Nephron (organoid): ENCODE measurements at regions not wholly inside any gene's neighbourhood (a gene's known extent, or its start where the extent isn't known, plus 50 kb on each side); places are given as distances from the start of the nearest gene placed in this dataset.
A peak's percentile ranks its signal among the peaks of the same experiment; 100 is the strongest.

Experiments used
- H3K27ac Mint-ChIP-seq, 3 experiments: 2 replicates each; pipeline ENCODE4 v1.8.0; 2020; ENCODE audit warnings: mixed read lengths in 3 of 3, mild to moderate bottlenecking in 2 of 3, moderate library complexity in 1 of 3
- H3K27me3 Mint-ChIP-seq: 2 replicates; pipeline ENCODE4 v1.8.0; 2021; ENCODE audit warnings: low read depth, mild to moderate bottlenecking, moderate library complexity, mixed read lengths
- H3K36me3 Mint-ChIP-seq: 2 replicates; pipeline ENCODE4 v1.8.0; 2020; ENCODE audit warnings: low read depth, mixed read lengths
- H3K4me1 Mint-ChIP-seq: 2 replicates; pipeline ENCODE4 v1.8.0; 2020; ENCODE audit warnings: mixed read lengths
- H3K4me3 Mint-ChIP-seq, 3 experiments: 2 replicates each; pipeline ENCODE4 v1.8.0; 2020; ENCODE audit warnings: mild to moderate bottlenecking in 3 of 3, mixed read lengths in 3 of 3, moderate library complexity in 2 of 3
- H3K9me3 Mint-ChIP-seq: 2 replicates; pipeline ENCODE4 v1.8.0; 2020; ENCODE audit warnings: mixed read lengths
- CTCF ChIP-seq, 3 experiments: fragments of 200-600 bp; sonication (generic); IDR thresholded peaks; one replicate each; pipeline ENCODE4 v1.5.0; 2021; ENCODE audit warnings: antibody characterized with exemption in 3 of 3; ENCODE audit not compliant: unreplicated experiment in 3 of 3

- Mint-ChIP-seq H3K4me1 (peaks cover 15% of the 10 kb centered on the region), H3K9me3 (no peaks in the 10 kb centered on the region), H3K36me3 (no peaks in the 10 kb centered on the region), H3K27ac (no peak overlapping the region), H3K27me3 (no peaks in the 10 kb centered on the region), H3K4me3 (no peak overlapping the region)
- TF ChIP-seq CTCF (IDR thresholded peaks at IDR 0.05; ENCODE audit: unreplicated experiment in 3 of 3): no peak
These were observed 706.3 kb downstream of the ADGRL2 start for GRCh38 chr1:82507011-82507410.

- no peaks in the 10 kb centered on the region for H3K36me3 Mint-ChIP-seq
- H3K27ac Mint-ChIP-seq: peak overlapping the region; percentile 12 to 37 (median 15)
- H3K27me3 Mint-ChIP-seq: no peaks in the 10 kb centered on the region
- H3K9me3 Mint-ChIP-seq: no peaks in the 10 kb centered on the region
- no peak overlapping the region for H3K4me3 Mint-ChIP-seq
- H3K4me1 Mint-ChIP-seq: peaks cover 15% of the 10 kb centered on the region
- no peak for TF ChIP-seq CTCF (IDR thresholded peaks at IDR 0.05; ENCODE audit: unreplicated experiment in 3 of 3)
These were observed 703.1 kb downstream of the ADGRL2 start for GRCh38 chr1:82503822-82504221.

- Mint-ChIP-seq H3K9me3 (peaks cover 33% of the 10 kb centered on the region), H3K4me3 (no peak overlapping the region), H3K36me3 (peaks cover 16% of the 10 kb centered on the region), H3K27me3 (no peaks in the 10 kb centered on the region), H3K4me1 (peaks cover 11% of the 10 kb centered on the region), H3K27ac (no peak overlapping the region)
- no peak for TF ChIP-seq CTCF (IDR thresholded peaks at IDR 0.05; ENCODE audit: unreplicated experiment in 3 of 3)
These were observed 698.3 kb downstream of the ADGRL2 start for GRCh38 chr1:82499022-82499421.

DNA sequence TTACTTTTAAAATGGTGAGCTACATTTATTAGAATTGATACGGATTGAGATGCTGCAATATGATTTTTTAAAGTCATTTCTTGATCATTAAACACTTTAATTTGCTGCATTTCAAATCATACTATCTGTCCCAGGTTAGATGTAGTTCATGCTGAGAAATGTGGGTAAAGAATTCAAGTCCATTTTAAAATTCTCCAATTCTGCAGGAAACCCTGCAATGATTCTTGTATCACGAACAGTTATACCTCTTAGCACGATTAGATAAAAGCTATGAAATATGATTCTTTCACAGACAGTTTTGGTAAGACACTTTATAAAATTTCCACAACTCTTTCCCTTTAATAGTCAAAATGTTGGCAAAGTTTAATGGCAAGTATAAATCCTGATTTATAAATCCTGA lies 693.4 kb downstream of the ADGRL2 start:
- Mint-ChIP-seq H3K27ac (no peak overlapping the region), H3K4me1 (peaks cover 5% of the 10 kb centered on the region), H3K9me3 (peaks cover 52% of the 10 kb centered on the region), H3K36me3 (peaks cover 23% of the 10 kb centered on the region), H3K27me3 (no peaks in the 10 kb centered on the region), H3K4me3 (no peak overlapping the region)
- no peak for TF ChIP-seq CTCF (IDR thresholded peaks at IDR 0.05; ENCODE audit: unreplicated experiment in 3 of 3)

- H3K27ac Mint-ChIP-seq: peak overlapping the region; percentile 50 to 74 (median 54)
- no peaks in the 10 kb centered on the region for H3K27me3 Mint-ChIP-seq
- no peak overlapping the region for H3K4me3 Mint-ChIP-seq
- peaks cover 49% of the 10 kb centered on the region for H3K9me3 Mint-ChIP-seq
- peaks cover 21% of the 10 kb centered on the region for H3K36me3 Mint-ChIP-seq
- TF ChIP-seq CTCF (IDR thresholded peaks at IDR 0.05; ENCODE audit: unreplicated experiment in 3 of 3): no peak
- H3K4me1 Mint-ChIP-seq: peaks cover 14% of the 10 kb centered on the region
These were observed 691.4 kb downstream of the ADGRL2 start for GRCh38 chr1:82492159-82492558.

- H3K27ac Mint-ChIP-seq: peak overlapping the region in 1 of 3 experiments; percentile 54
- H3K4me1 Mint-ChIP-seq: peaks cover 16% of the 10 kb centered on the region
- no peak overlapping the region for H3K4me3 Mint-ChIP-seq
- H3K27me3 Mint-ChIP-seq: no peaks in the 10 kb centered on the region
- H3K36me3 Mint-ChIP-seq: peaks cover 15% of the 10 kb centered on the region
- no peak for TF ChIP-seq CTCF (IDR thresholded peaks at IDR 0.05; ENCODE audit: unreplicated experiment in 3 of 3)
- H3K9me3 Mint-ChIP-seq: peaks cover 42% of the 10 kb centered on the region
These were observed 690.7 kb downstream of the ADGRL2 start for GRCh38 chr1:82491301-82492048.
